H9 (cell line): ENCODE measurements at regions not wholly inside any gene's neighbourhood (a gene's known extent, or its start where the extent isn't known, plus 50 kb on each side); places are given as distances from the start of the nearest gene placed in this dataset.

Experiments used
- DNase-seq: peaks from one replicate; pipeline ENCODE4 v3.0.0-alpha.2; 2017
- H2AFZ ChIP-seq: one replicate; pipeline ENCODE4 v1.6.1; 2013; ENCODE audit warnings: mild to moderate bottlenecking, low read length, control low read depth, moderate library complexity
- H2AK5ac ChIP-seq: 2 replicates; pipeline ENCODE4 v1.6.1; 2013; ENCODE audit warnings: low read length, control low read depth, mixed read lengths; ENCODE audit not compliant: insufficient read length
- H2BK120ac ChIP-seq: one replicate; pipeline ENCODE4 v1.6.1; 2013; ENCODE audit warnings: low read depth, mild to moderate bottlenecking, low read length, control low read depth, inconsistent platforms; ENCODE audit not compliant: poor library complexity, severe bottlenecking
- H2BK12ac ChIP-seq: 2 replicates; pipeline ENCODE4 v1.6.1; 2013; ENCODE audit warnings: low read length, control low read depth, mixed read lengths, low read depth; ENCODE audit not compliant: insufficient read length
- H2BK15ac ChIP-seq: 2 replicates; pipeline ENCODE4 v1.6.1; 2013; ENCODE audit warnings: low read depth, low read length, control low read depth
- H2BK20ac ChIP-seq: one replicate; pipeline ENCODE4 v1.6.1; 2013; ENCODE audit warnings: low read depth, mild to moderate bottlenecking, low read length, control low read depth, inconsistent platforms; ENCODE audit not compliant: poor library complexity, severe bottlenecking
- H2BK5ac ChIP-seq: 2 replicates; pipeline ENCODE4 v1.6.1; 2013; ENCODE audit warnings: low read length, control low read depth, mixed read lengths; ENCODE audit not compliant: insufficient read length
- H3K14ac ChIP-seq: 2 replicates; pipeline ENCODE4 v1.6.1; 2013; ENCODE audit warnings: low read length, control low read depth; ENCODE audit not compliant: insufficient read depth
- H3K18ac ChIP-seq: 2 replicates; pipeline ENCODE4 v1.6.1; 2013; ENCODE audit warnings: low read depth, mild to moderate bottlenecking, mixed read lengths, low read length, control low read depth; ENCODE audit not compliant: insufficient read length
- H3K23ac ChIP-seq: 2 replicates; pipeline ENCODE4 v1.6.1; 2013; ENCODE audit warnings: low read length, control low read depth, mixed read lengths, low read depth; ENCODE audit not compliant: insufficient read length
- H3K23me2 ChIP-seq: 2 replicates; pipeline ENCODE4 v1.6.1; 2013; ENCODE audit warnings: low read depth, mild to moderate bottlenecking, mixed read lengths, low read length, control low read depth; ENCODE audit not compliant: insufficient read length, poor library complexity, severe bottlenecking
- H3K27ac ChIP-seq: 2 replicates; pipeline ENCODE4 v1.5.1; 2013; ENCODE audit warnings: low read length, control low read depth, mixed read lengths, low read depth; ENCODE audit not compliant: insufficient read length
- H3K27me3 ChIP-seq: 2 replicates; pipeline ENCODE4 v1.6.1; 2013; ENCODE audit warnings: low read length, control low read depth, inconsistent platforms; ENCODE audit not compliant: insufficient read depth
- H3K4ac ChIP-seq: 2 replicates; pipeline ENCODE4 v1.6.1; 2013; ENCODE audit warnings: low read depth, mild to moderate bottlenecking, control low read depth, inconsistent platforms, low read length, moderate library complexity
- H3K4me1 ChIP-seq: 2 replicates; pipeline ENCODE4 v1.6.1; 2013; ENCODE audit warnings: low read length, control low read depth, inconsistent platforms; ENCODE audit not compliant: insufficient read depth
- H3K4me2 ChIP-seq: 2 replicates; pipeline ENCODE4 v1.6.1; 2013; ENCODE audit warnings: low read length, control low read depth, mixed read lengths; ENCODE audit not compliant: insufficient read length, insufficient read depth
- H3K56ac ChIP-seq: 2 replicates; pipeline ENCODE4 v1.6.1; 2013; ENCODE audit warnings: low read depth, mild to moderate bottlenecking, mixed read lengths, low read length, control low read depth; ENCODE audit not compliant: insufficient read length
- H3K79me1 ChIP-seq: 2 replicates; pipeline ENCODE4 v1.6.1; 2013; ENCODE audit warnings: low read depth, mild to moderate bottlenecking, moderate library complexity, low read length, control low read depth, inconsistent platforms; ENCODE audit not compliant: insufficient read depth, poor library complexity, severe bottlenecking
- H3K79me2 ChIP-seq: 2 replicates; pipeline ENCODE4 v1.6.1; 2013; ENCODE audit warnings: low read length, control low read depth, inconsistent platforms; ENCODE audit not compliant: insufficient read depth
- H3K9ac ChIP-seq: 2 replicates; pipeline ENCODE4 v1.6.1; 2013; ENCODE audit warnings: low read length, control low read depth, mixed read lengths; ENCODE audit not compliant: insufficient read length; ENCODE audit errors: extremely low read depth
- H3K9me3 ChIP-seq: one replicate; pipeline ENCODE4 v1.6.1; 2013; ENCODE audit warnings: low read depth, low read length, inconsistent platforms; ENCODE audit not compliant: control insufficient read depth
- H3T11ph ChIP-seq: one replicate; pipeline ENCODE4 v1.6.1; 2013; ENCODE audit warnings: mild to moderate bottlenecking, low read length, control low read depth, inconsistent platforms
- H4K20me1 ChIP-seq: one replicate; pipeline ENCODE4 v1.6.1; 2013; ENCODE audit not compliant: control insufficient read depth, insufficient read length, insufficient read depth
- H4K5ac ChIP-seq: 2 replicates; pipeline ENCODE4 v1.6.1; 2013; ENCODE audit warnings: low read depth, mild to moderate bottlenecking, mixed read lengths, low read length, control low read depth; ENCODE audit not compliant: insufficient read length
- H4K8ac ChIP-seq: replicated peaks from 2 replicates; pipeline ENCODE4 v1.6.1; 2013; ENCODE audit warnings: low read length, control low read depth, mixed read lengths, low read depth; ENCODE audit not compliant: insufficient read length
- H4K91ac ChIP-seq: 2 replicates; pipeline ENCODE4 v1.6.1; 2013; ENCODE audit warnings: low read depth, mild to moderate bottlenecking, moderate library complexity, mixed read lengths, low read length, control low read depth; ENCODE audit not compliant: insufficient read length
- H3K27ac Mint-ChIP-seq, 3 experiments: 2 replicates in 2 of 3; 3 replicates in 1 of 3; pipeline ENCODE4 v1.8.0; 2020 to 2021; ENCODE audit warnings: mixed read lengths in 3 of 3, mild to moderate bottlenecking in 1 of 3, moderate library complexity in 1 of 3
- H3K27me3 Mint-ChIP-seq: 2 replicates; pipeline ENCODE4 v1.8.0; 2021; ENCODE audit warnings: low read depth, mild to moderate bottlenecking, moderate library complexity, mixed read lengths
- H3K36me3 Mint-ChIP-seq, 3 experiments: 2 replicates in 2 of 3; 3 replicates in 1 of 3; pipeline ENCODE4 v1.8.0; 2020 to 2021; ENCODE audit warnings: low read depth in 3 of 3, mixed read lengths in 3 of 3; ENCODE audit not compliant: insufficient read depth in 1 of 3
- H3K4me1 Mint-ChIP-seq, 2 experiments: 2 replicates each; pipeline ENCODE4 v1.8.0; 2020; ENCODE audit warnings: mixed read lengths in 2 of 2
- H3K4me3 Mint-ChIP-seq, 2 experiments: 2 replicates in 1 of 2; 3 replicates in 1 of 2; pipeline ENCODE4 v1.8.0; 2020 to 2021; ENCODE audit warnings: mild to moderate bottlenecking in 2 of 2, mixed read lengths in 2 of 2, moderate library complexity in 1 of 2
- H3K9me3 Mint-ChIP-seq, 2 experiments: 2 replicates in 1 of 2; 3 replicates in 1 of 2; pipeline ENCODE4 v1.8.0; 2020; ENCODE audit warnings: mild to moderate bottlenecking in 2 of 2, mixed read lengths in 2 of 2, moderate library complexity in 1 of 2
- CTCF ChIP-seq: fragments of 200-600 bp; sonication (generic); conservative IDR thresholded peaks from 3 replicates; pipeline ENCODE4 v1.8.0; 2021; ENCODE audit warnings: antibody characterized with exemption, mild to moderate bottlenecking
- WGBS: extraction: QIAGEN DNeasy Blood & Tissue Kit; methylation state at CpG from one replicate; pipeline ENCODE4 v1.1.7; 2013; ENCODE audit warnings: missing lambda C conversion rate, low lambda C conversion rate, mixed read lengths; ENCODE audit not compliant: insufficient read length; ENCODE audit errors: extremely low coverage; 5-methylcytosine and 5-hydroxymethylcytosine counted together

GRCh38 chr15:94834494-94834893, 603.1 kb downstream of the MCTP2 start:
- no peak overlapping the region for H4K5ac ChIP-seq

More at GRCh38 chr15:94834494-94834893, 603.1 kb downstream of the MCTP2 start:
- no peak overlapping the region for H3K4ac ChIP-seq
- no peaks in the 10 kb centered on the region for H3K27me3 Mint-ChIP-seq
- no peak overlapping the region for H3K27ac ChIP-seq
- no peaks in the 10 kb centered on the region for H3K27me3 ChIP-seq
- peaks cover 0 to 5% (median 2%) of the 10 kb centered on the region in 3 experiments; a peak in 4 of 7 replicates for H3K36me3 Mint-ChIP-seq
- no peak overlapping the region for H3K14ac ChIP-seq
- no peak overlapping the region for H3K4me2 ChIP-seq
- no peaks in the 10 kb centered on the region for H3K79me1 ChIP-seq
- H4K91ac ChIP-seq: no peak overlapping the region
- H2BK120ac ChIP-seq: no peak overlapping the region
- H2AFZ ChIP-seq: no peak overlapping the region
- H2BK15ac ChIP-seq: no peak overlapping the region
- no peak overlapping the region for H2BK20ac ChIP-seq
- no peak overlapping the region for H2AK5ac ChIP-seq
- TF ChIP-seq CTCF: no peak
- no CpG with 5 or more reads among the region's 1 CpG for WGBS
- H2BK5ac ChIP-seq: no peak overlapping the region
- no peak overlapping the region for H3K27ac Mint-ChIP-seq
- H3K18ac ChIP-seq: no peak overlapping the region
- no peak overlapping the region for H3K4me3 Mint-ChIP-seq
- H2BK12ac ChIP-seq: no peak overlapping the region
- H3K56ac ChIP-seq: no peak overlapping the region
- no peak overlapping the region for H4K8ac ChIP-seq
- H3K23ac ChIP-seq: no peak overlapping the region
- H4K20me1 ChIP-seq: no peaks in the 10 kb centered on the region
- no peak overlapping the region for H3T11ph ChIP-seq
- H3K79me2 ChIP-seq: no peaks in the 10 kb centered on the region
- DNase-seq: no peak
- no peaks in the 10 kb centered on the region for H3K4me1 ChIP-seq
- H3K23me2 ChIP-seq: no peaks in the 10 kb centered on the region
- no peak overlapping the region for H3K9ac ChIP-seq
- peaks cover 0 to 6% of the 10 kb centered on the region in 2 experiments; a peak in 2 of 5 replicates for H3K9me3 Mint-ChIP-seq
- no peaks in the 10 kb centered on the region for H3K9me3 ChIP-seq
- H3K4me1 Mint-ChIP-seq: 0 out of 4 replicates have a peak, but pooled peaks cover 0 to 3% of the 10 kb centered on the region in 2 experiments
